Activated CD8-positive, alpha-beta T cell treated with anti-CD3 and anti-CD28 coated beads, Interleukin-2, amount 10 ng/mL, durations not matched to agents 7 days and 5 days (primary cell): ENCODE measurements at regions not wholly inside any gene's neighbourhood (a gene's known extent, or its start where the extent isn't known, plus 50 kb on each side); places are given as distances from the start of the nearest gene placed in this dataset.
"Not testable (repeated sequence)": the region's sequence is repeated elsewhere in the genome, so short reads cannot be mapped to it uniquely, and the experiment has no call there.

Experiments used
- ATAC-seq: fragments of 150-1000 bp; cut with Tn5 transposase; one replicate; pipeline ENCODE4 v1.10.0; 2021; ENCODE audit warnings: moderate library complexity
- CTCF ChIA-PET: fragments of 350-600 bp; sonication (Branson Sonifier 250); formaldehyde crosslinking; loops from one replicate; lab custom pipeline; 2021; ENCODE audit warnings: antibody characterized with exemption; lab: Charles Lee
- POLR2A ChIA-PET: fragments of 350-600 bp; sonication (Branson Sonifier 250); formaldehyde crosslinking; loops from one replicate; lab custom pipeline; 2021; ENCODE audit warnings: antibody characterized with exemption; lab: Charles Lee
- DNase-seq: peaks from one replicate; pipeline ENCODE4 v3.0.0-alpha.2; 2020
- H3K27ac Mint-ChIP-seq: one replicate; pipeline ENCODE4 v1.8.0; 2021; ENCODE audit warnings: mild to moderate bottlenecking, mixed read lengths
- H3K27me3 Mint-ChIP-seq: one replicate; pipeline ENCODE4 v1.8.0; 2021; ENCODE audit warnings: low read depth, mixed read lengths
- H3K36me3 Mint-ChIP-seq: one replicate; pipeline ENCODE4 v1.8.0; 2021; ENCODE audit warnings: low read depth, mixed read lengths
- H3K4me1 Mint-ChIP-seq: one replicate; pipeline ENCODE4 v1.8.0; 2021; ENCODE audit warnings: low read depth, mixed read lengths
- H3K4me3 Mint-ChIP-seq: one replicate; pipeline ENCODE4 v1.8.0; 2021; ENCODE audit warnings: mild to moderate bottlenecking, mixed read lengths
- H3K9me3 Mint-ChIP-seq: one replicate; pipeline ENCODE4 v1.8.0; 2022; ENCODE audit warnings: mixed read lengths; ENCODE audit not compliant: insufficient read depth

GRCh38 chr11:87466223-87466622, 428.5 kb downstream of the TMEM135 start:
- no peak for DNase-seq
- CTCF ChIA-PET, result no interaction called here
- Mint-ChIP-seq H3K9me3 (no peaks in the 10 kb centered on the region), H3K36me3 (no peaks in the 10 kb centered on the region), H3K4me1 (no peaks in the 10 kb centered on the region), H3K4me3 (no peak overlapping the region), H3K27ac (no peak overlapping the region), H3K27me3 (no peaks in the 10 kb centered on the region)
- POLR2A ChIA-PET, result no interaction called here
- ATAC-seq, result no peak

- ChIA-PET POLR2A (no interaction called here), CTCF (no interaction called here)
- Mint-ChIP-seq H3K27ac (no peak overlapping the region), H3K27me3 (no peaks in the 10 kb centered on the region), H3K36me3 (no peaks in the 10 kb centered on the region), H3K9me3 (no peaks in the 10 kb centered on the region), H3K4me1 (no peaks in the 10 kb centered on the region), H3K4me3 (no peak overlapping the region)
- DNase-seq (no peak), ATAC-seq (no peak)
Observed at GRCh38 chr11:87465716-87466115, 428.0 kb downstream of the TMEM135 start.

DNA sequence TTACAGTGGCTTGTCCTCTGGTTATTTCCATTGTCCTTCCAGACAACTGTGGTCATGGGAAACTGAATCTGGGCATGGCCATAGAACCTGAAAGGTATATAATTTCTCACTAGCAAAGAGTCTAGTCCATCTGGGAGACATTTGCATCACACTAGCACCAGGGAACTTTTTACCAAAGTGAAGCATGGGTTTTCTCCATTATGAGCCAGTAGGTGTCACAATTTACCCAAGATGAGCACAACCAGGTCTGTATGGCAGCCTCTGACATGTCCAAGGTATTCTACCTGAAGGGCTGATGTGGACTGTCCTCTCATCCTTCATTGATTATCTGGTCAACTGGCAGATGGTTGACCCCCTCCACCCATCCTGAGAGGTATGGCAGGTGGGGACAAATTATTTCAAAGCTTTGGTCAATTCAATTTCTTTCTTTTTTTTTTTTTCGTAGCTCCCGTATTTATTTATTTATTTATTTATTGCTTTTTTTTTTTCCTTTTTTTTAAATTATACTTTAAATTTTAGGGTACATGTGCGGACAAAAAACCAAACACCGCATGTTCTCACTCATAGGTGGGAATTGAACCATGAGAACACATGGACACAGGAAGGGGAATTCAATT, 425.9 kb downstream of the TMEM135 start:
- no peak overlapping the region for H3K27ac Mint-ChIP-seq
- CTCF ChIA-PET, result no interaction called here
- ATAC-seq (no peak), DNase-seq (no peak)
- no peak overlapping the region for H3K4me3 Mint-ChIP-seq
- H3K27me3 Mint-ChIP-seq, result no peaks in the 10 kb centered on the region
- no peaks in the 10 kb centered on the region for H3K9me3 Mint-ChIP-seq
- no peaks in the 10 kb centered on the region for H3K36me3 Mint-ChIP-seq
- POLR2A ChIA-PET, result no interaction called here
- H3K4me1 Mint-ChIP-seq, result no peaks in the 10 kb centered on the region

DNA sequence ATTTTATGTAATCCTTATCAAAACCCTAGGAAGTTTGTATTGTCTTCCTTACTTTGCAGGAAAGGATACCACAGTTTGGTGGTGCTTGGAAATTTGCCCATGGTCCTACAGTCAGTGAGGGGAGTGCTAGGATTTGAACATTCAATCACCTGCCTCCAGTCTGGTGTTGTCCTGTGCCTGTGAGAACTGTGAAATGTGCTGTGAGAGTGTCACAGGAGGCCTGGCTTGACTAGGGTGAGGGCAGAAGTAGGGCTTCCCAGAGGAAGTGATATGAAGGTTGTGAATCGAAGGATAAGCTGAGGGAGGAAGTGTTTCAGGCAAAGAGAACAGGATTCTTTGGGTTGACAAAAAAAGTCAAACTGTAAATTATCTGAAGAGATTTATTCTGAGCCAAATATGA, 424.4 kb downstream of the TMEM135 start:
- ChIA-PET POLR2A (no interaction called here), CTCF (no interaction called here)
- no peak for ATAC-seq
- H3K36me3 Mint-ChIP-seq, result no peaks in the 10 kb centered on the region
- DNase-seq, result no peak
- no peaks in the 10 kb centered on the region for H3K4me1 Mint-ChIP-seq
- H3K9me3 Mint-ChIP-seq, result no peaks in the 10 kb centered on the region
- no peaks in the 10 kb centered on the region for H3K27me3 Mint-ChIP-seq
- H3K4me3 Mint-ChIP-seq, result no peak overlapping the region
- no peak overlapping the region for H3K27ac Mint-ChIP-seq

GRCh38 chr11:87460842-87461637, 423.3 kb downstream of the TMEM135 start:
- Mint-ChIP-seq H3K9me3 (no peaks in the 10 kb centered on the region), H3K4me1 (no peaks in the 10 kb centered on the region), H3K27me3 (no peaks in the 10 kb centered on the region), H3K36me3 (no peaks in the 10 kb centered on the region), H3K27ac (no peak overlapping the region), H3K4me3 (no peak overlapping the region)
- ChIA-PET POLR2A (no interaction called here), CTCF (no interaction called here)
- ATAC-seq (no peak), DNase-seq (no peak)

GRCh38 chr11:87460279-87460678, 422.5 kb downstream of the TMEM135 start:
- ChIA-PET CTCF (no interaction called here), POLR2A (no interaction called here)
- no peaks in the 10 kb centered on the region for H3K27me3 Mint-ChIP-seq
- H3K27ac Mint-ChIP-seq, result no peak overlapping the region
- no peaks in the 10 kb centered on the region for H3K4me1 Mint-ChIP-seq
- H3K4me3 Mint-ChIP-seq, result no peak overlapping the region
- ATAC-seq, result no peak
- H3K36me3 Mint-ChIP-seq, result no peaks in the 10 kb centered on the region
- DNase-seq, result no peak
- no peaks in the 10 kb centered on the region for H3K9me3 Mint-ChIP-seq

- Mint-ChIP-seq H3K4me1 (no peaks in the 10 kb centered on the region), H3K36me3 (no peaks in the 10 kb centered on the region)
Observed at GRCh38 chr11:87459351-87459750, 421.6 kb downstream of the TMEM135 start.

DNA sequence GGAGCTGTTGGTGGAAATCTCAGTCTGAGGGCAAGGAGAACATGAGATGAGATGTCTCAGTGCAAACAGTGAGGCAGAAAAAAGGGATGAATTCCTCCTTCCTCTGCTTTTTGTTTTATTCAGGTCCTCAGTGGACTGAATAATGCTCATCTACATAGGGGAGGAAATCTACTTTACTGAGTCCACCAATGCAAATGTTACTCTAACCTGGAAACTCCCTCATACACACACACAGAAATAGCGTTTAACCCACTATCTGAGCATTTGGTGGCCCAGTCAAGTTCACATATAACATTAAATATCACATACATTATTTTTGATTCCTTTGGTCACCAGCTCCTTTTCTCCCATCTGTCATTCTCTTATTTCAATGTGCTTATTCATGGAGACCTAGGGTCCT, 418.8 kb downstream of the TMEM135 start:
- ATAC-seq, result no peak
- Mint-ChIP-seq H3K9me3 (no peaks in the 10 kb centered on the region), H3K27ac (no peak overlapping the region), H3K4me1 (no peaks in the 10 kb centered on the region), H3K36me3 (no peaks in the 10 kb centered on the region), H3K4me3 (no peak overlapping the region), H3K27me3 (no peaks in the 10 kb centered on the region)
- no peak for DNase-seq
- ChIA-PET CTCF (no interaction called here), POLR2A (no interaction called here)

More at GRCh38 chr11:87459351-87459750, 421.6 kb downstream of the TMEM135 start:
- Mint-ChIP-seq H3K4me3 (no peak overlapping the region), H3K27me3 (no peaks in the 10 kb centered on the region), H3K27ac (no peak overlapping the region), H3K9me3 (no peaks in the 10 kb centered on the region)
- ChIA-PET CTCF (no interaction called here), POLR2A (no interaction called here)
- DNase-seq, result no peak
- no peak for ATAC-seq

DNA sequence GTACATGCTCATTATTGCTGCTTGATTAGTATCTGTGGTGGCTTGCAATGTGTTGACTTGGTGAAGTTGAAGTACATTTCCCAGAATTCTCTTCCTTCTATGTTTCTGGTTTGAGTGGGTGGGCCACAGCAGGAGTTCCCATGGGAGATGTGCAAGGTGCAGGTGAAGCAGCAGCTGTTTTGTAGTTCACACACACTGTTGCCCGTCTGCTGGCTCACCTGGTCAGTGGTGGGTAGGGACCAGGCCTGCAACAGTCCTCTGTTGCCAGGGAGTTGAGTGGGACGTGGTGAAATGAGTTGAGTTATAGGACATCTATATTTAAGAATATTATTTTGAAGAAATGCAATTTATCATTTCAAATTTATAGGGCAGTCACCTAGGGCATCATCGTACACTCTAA, 417.4 kb downstream of the TMEM135 start:
- Mint-ChIP-seq H3K27ac (no peak overlapping the region), H3K27me3 (no peaks in the 10 kb centered on the region), H3K4me3 (no peak overlapping the region), H3K4me1 (no peaks in the 10 kb centered on the region), H3K36me3 (no peaks in the 10 kb centered on the region), H3K9me3 (no peaks in the 10 kb centered on the region)
- DNase-seq, result no peak
- ATAC-seq, result no peak
- POLR2A ChIA-PET, result no interaction called here
- CTCF ChIA-PET, result no interaction called here

GRCh38 chr11:87454241-87454640, 416.5 kb downstream of the TMEM135 start:
- CTCF ChIA-PET, result no interaction called here
- POLR2A ChIA-PET, result no interaction called here
- H3K27ac Mint-ChIP-seq, result no peak overlapping the region

DNA sequence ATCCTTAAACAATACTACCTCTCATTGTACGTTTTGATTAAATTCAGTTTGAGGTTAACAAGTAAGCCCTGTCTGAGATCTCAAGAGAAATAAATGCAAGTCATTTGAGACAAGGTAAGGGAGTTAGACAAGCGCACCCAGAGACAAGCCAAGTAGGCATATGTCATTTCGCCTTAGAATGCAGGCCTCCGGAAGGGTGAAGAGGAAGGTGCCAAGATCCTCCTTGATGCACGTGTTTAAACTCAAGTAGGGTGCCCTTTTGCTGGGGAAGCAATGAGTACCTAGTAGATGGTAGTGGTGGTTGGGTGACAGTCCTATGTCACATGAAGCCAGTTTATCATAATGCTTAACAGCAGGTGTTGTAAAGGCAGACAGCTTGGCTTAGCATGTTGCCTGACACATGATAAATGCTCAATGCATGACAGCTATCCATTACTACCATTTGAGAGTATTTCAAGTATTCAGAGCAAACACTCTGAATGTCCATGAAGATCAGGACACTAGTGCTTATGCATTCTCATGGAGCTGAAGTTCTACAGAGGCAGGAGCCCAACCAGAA, 415.9 kb downstream of the TMEM135 start:
- POLR2A ChIA-PET, result no interaction called here
- DNase-seq (no peak), ATAC-seq (no peak)
- Mint-ChIP-seq H3K27me3 (peaks cover 5% of the 10 kb centered on the region), H3K4me1 (no peaks in the 10 kb centered on the region), H3K9me3 (no peaks in the 10 kb centered on the region), H3K36me3 (no peaks in the 10 kb centered on the region), H3K4me3 (no peak overlapping the region), H3K27ac (no peak overlapping the region)
- CTCF ChIA-PET, result no interaction called here

More at GRCh38 chr11:87454241-87454640, 416.5 kb downstream of the TMEM135 start:
- Mint-ChIP-seq H3K4me3 (no peak overlapping the region), H3K9me3 (no peaks in the 10 kb centered on the region), H3K4me1 (no peaks in the 10 kb centered on the region), H3K36me3 (no peaks in the 10 kb centered on the region), H3K27me3 (no peaks in the 10 kb centered on the region)
- no peak for ATAC-seq
- no peak for DNase-seq

DNA sequence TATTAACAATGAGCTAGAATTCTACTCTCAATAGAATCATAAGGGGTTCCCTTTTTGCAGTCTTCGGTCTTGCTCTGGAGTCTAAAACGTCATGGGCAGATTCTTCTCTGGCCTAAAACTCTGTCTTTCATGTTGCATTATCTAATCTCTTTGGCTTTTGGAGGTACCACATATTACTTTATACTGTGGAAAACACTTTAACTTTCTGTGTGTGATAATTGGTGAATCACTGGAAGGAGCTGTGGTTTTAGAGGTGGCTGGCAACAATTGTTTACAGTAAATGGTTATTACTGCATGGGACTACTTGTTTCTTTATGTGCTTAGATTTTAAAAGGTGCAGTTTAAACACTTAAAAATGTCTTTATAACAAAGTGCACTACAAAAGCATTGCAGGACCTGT, 414.3 kb downstream of the TMEM135 start:
- H3K36me3 Mint-ChIP-seq, H3K4me1 Mint-ChIP-seq, H3K27me3 Mint-ChIP-seq, H3K4me3 Mint-ChIP-seq, DNase-seq, H3K9me3 Mint-ChIP-seq, CTCF ChIA-PET, ATAC-seq, POLR2A ChIA-PET, H3K27ac Mint-ChIP-seq: not testable (repeated sequence)
